Fibroblast of the aortic adventitia (primary cell): ENCODE measurements at regions not wholly inside any gene's neighbourhood (a gene's known extent, or its start where the extent isn't known, plus 50 kb on each side); places are given as distances from the start of the nearest gene placed in this dataset. TPM values are rescaled to one million over a fixed set of nuclear protein-coding genes. Genes with fewer than 3 reads are reported as not detected.

Experiments used
- DNase-seq: peaks from one replicate; pipeline ENCODE4 v3.0.0-alpha.2; 2010; ENCODE audit warnings: low read depth
- H3K4me3 ChIP-seq: 2 replicates; pipeline ENCODE4 v1.5.1; 2011; ENCODE audit warnings: low read depth, mild to moderate bottlenecking, control low read depth, low read length, moderate library complexity
- CTCF ChIP-seq: IDR thresholded peaks from 2 replicates; pipeline ENCODE4 v1.5.1; 2011; ENCODE audit warnings: mild to moderate bottlenecking, low read length, control low read depth, inconsistent platforms; ENCODE audit not compliant: insufficient read depth
- small RNA-seq: library from RNA; depleted of rRNA; stranded (forward); fragments of <200 nt; gene quantifications from one replicate; pipeline ENCODE3, GENCODE V24; 2012

- DNase-seq: no peak
Measured at GRCh38 chr6:33853736-33854135, 49.9 kb upstream of the MLN start.

More at GRCh38 chr6:33853736-33854135, 49.9 kb upstream of the MLN start:
- no peak for TF ChIP-seq CTCF
- H3K4me3 ChIP-seq: no peak overlapping the region

Small RNA genes lying in the stretch of these regions (small RNA-seq; reads per million reads assigned to genes)
- gene AL138889.2 (not detected), gene MIR7159 (not detected)
